Activated naive CD4-positive, alpha-beta T cell treated with anti-CD3 and anti-CD28 coated beads, Interleukin-2, amount 50 U/mL, for 24 hours (primary cell): ENCODE measurements at regions not wholly inside any gene's neighbourhood (a gene's known extent, or its start where the extent isn't known, plus 50 kb on each side); places are given as distances from the start of the nearest gene placed in this dataset.

Experiments
- H3K27ac Mint-ChIP-seq: one replicate; pipeline ENCODE4 v1.8.0; 2021; ENCODE audit warnings: mild to moderate bottlenecking, mixed read lengths
- H3K27me3 Mint-ChIP-seq: one replicate; pipeline ENCODE4 v1.8.0; 2021; ENCODE audit warnings: mixed read lengths
- H3K36me3 Mint-ChIP-seq: one replicate; pipeline ENCODE4 v1.8.0; 2021; ENCODE audit warnings: mixed read lengths
- H3K4me1 Mint-ChIP-seq: one replicate; pipeline ENCODE4 v1.8.0; 2021; ENCODE audit warnings: mixed read lengths
- H3K4me3 Mint-ChIP-seq: one replicate; pipeline ENCODE4 v1.8.0; 2021; ENCODE audit warnings: mild to moderate bottlenecking, mixed read lengths
- H3K9me3 Mint-ChIP-seq: one replicate; pipeline ENCODE4 v1.8.0; 2021; ENCODE audit warnings: mixed read lengths

DNA sequence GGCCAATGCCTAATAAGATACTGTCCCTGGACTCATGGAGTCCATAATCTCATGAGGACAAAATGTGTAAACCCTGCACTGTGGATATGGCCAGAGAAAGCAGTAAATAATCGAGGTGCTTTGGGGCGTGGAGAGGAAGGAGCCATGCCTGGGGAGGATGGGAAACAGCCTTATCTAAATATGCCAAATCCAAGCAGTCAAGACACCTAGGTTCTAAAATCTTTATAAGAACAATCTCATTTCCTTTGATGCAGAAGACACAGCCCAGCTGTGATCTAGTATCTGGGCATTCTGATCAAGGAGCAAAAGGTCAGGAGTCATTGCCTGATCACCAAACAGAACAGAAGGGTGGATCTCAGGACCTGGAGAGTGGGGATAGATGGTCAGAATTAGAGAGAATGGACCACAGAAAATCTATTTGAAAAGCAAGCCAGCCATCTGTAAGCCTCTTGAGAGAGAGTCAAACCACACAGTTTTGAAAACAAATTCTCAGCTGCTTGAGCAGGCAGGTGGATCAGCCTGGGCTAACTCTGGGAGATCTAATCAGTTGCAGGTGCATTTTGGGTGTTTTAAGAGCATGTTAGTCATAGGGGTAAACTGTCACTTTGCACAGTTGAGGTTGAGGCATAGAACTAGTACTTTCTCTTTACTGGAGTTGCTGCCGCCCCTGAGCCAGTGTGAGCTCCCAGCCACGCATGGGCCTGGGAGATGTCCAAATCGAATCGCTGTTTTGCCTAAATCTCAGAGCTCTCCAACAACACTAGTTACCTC lies 130.8 kb upstream of the TNFAIP3 start:
- H3K4me3 Mint-ChIP-seq: no peak overlapping the region
- H3K9me3 Mint-ChIP-seq: no peaks in the 10 kb centered on the region
- H3K4me1 Mint-ChIP-seq: peaks cover 26% of the 10 kb centered on the region
- peaks cover 2% of the 10 kb centered on the region for H3K27me3 Mint-ChIP-seq
- H3K36me3 Mint-ChIP-seq: no peaks in the 10 kb centered on the region
- H3K27ac Mint-ChIP-seq: no peak overlapping the region

DNA sequence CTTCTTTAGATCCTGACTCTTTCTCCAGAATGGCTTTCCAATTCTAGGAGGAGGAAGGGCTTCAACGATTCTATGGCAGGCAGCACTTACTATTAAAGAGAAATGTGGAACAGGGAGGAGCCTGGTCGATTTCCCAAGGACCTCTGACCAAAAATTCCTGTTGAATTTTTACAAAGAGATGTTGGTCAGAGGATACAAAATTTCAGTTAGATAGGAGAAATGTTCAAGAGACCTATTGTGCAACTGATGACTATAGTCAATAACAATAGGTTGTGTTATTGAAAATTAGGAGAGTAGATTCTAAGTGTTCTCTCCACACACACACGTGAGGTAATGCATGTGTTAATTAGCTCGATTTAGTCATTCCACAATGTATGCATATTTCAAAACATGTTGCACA lies 130.1 kb upstream of the TNFAIP3 start:
- no peaks in the 10 kb centered on the region for H3K36me3 Mint-ChIP-seq
- no peak overlapping the region for H3K27ac Mint-ChIP-seq
- no peak overlapping the region for H3K4me3 Mint-ChIP-seq
- H3K4me1 Mint-ChIP-seq: peaks cover 26% of the 10 kb centered on the region
- no peaks in the 10 kb centered on the region for H3K9me3 Mint-ChIP-seq
- H3K27me3 Mint-ChIP-seq: peaks cover 2% of the 10 kb centered on the region

DNA sequence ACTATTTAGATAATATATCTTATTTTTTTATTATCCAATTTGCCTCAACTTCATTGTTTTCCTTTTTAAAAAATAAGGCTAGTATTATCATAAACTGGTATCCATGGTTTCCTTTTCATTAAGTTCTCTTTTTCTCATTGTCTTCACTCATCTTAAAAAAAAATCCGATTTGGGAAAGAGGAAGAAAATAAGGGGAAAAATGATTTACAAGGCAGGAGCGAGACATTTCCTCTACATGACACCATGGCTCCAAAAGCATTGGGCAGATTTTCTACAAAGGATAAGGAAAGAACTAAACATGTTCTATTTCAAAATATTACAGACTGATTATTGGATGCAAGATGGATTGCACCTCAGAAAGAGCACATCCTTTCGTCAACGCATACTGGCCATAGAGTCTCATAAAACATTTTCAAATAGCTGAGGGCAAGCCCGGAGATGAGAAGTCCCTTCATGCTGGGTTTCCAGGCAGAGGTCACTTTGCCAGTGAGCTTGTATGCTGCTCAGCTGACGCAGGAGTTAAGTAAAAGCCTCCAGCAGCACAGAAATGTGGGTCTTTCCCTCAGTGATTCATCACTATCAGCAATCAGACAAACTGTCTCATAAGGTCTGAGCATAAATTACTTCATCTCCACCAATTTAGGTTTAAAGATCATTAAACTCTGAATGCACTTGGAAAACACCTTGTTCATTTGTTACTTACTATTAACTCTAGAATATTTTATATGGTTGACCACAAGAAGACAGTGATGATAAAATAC lies 129.0 kb upstream of the TNFAIP3 start:
- peaks cover 2% of the 10 kb centered on the region for H3K27me3 Mint-ChIP-seq
- no peak overlapping the region for H3K27ac Mint-ChIP-seq
- no peaks in the 10 kb centered on the region for H3K36me3 Mint-ChIP-seq
- H3K4me1 Mint-ChIP-seq: peaks cover 26% of the 10 kb centered on the region
- no peaks in the 10 kb centered on the region for H3K9me3 Mint-ChIP-seq
- H3K4me3 Mint-ChIP-seq: no peak overlapping the region

DNA sequence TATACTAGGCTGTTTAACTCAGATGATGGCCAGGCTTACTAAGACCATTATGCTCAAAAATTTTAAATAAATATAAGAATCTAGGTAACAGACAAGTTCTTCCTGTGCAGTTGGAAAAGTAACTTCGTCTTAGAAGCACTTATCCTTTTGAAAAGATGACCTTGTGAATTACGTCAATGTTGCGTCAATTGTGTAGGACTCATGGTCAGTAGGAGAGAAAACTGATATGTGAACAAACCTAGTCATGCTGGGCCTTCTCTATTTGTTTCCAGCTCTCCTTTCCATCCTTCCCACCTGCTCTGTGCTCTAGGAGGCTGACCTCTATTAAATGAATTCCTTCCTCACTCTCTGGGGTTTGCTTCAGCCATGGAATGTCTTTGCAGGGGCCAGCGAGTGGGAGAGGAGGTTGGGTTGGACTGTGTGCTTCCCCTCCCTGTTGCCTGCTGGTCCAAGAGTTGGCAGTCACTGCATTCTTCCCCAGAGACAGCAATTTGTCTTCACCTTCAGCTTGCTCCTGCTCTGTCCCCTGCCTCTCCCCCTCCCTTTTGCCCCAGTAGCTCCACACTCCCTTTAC lies 128.0 kb upstream of the TNFAIP3 start:
- H3K36me3 Mint-ChIP-seq: no peaks in the 10 kb centered on the region
- no peak overlapping the region for H3K4me3 Mint-ChIP-seq
- H3K9me3 Mint-ChIP-seq: no peaks in the 10 kb centered on the region
- peaks cover 2% of the 10 kb centered on the region for H3K27me3 Mint-ChIP-seq
- peaks cover 26% of the 10 kb centered on the region for H3K4me1 Mint-ChIP-seq
- H3K27ac Mint-ChIP-seq: no peak overlapping the region

DNA sequence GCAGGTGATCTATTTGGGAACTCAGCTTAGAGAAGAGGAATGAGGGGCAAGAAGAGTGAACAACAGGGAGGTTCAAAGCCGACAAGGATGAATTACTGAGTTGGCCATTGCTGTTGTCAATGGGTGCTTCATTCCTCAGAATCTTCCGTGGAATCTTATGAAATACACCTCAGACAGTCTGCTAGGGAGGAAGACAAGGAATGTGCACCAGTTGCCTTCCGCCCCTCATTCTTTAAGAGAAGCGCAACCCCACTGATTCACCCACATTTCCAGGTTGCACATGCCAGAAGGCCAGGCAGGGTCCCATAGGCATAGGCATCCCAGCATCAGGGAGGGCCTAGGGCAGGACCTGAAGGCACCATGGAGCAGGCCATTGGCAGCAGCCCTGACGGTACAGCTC lies 127.5 kb upstream of the TNFAIP3 start:
- Mint-ChIP-seq H3K27ac (no peak overlapping the region), H3K9me3 (no peaks in the 10 kb centered on the region), H3K36me3 (no peaks in the 10 kb centered on the region), H3K4me3 (no peak overlapping the region), H3K27me3 (peaks cover 2% of the 10 kb centered on the region), H3K4me1 (peaks cover 26% of the 10 kb centered on the region)

DNA sequence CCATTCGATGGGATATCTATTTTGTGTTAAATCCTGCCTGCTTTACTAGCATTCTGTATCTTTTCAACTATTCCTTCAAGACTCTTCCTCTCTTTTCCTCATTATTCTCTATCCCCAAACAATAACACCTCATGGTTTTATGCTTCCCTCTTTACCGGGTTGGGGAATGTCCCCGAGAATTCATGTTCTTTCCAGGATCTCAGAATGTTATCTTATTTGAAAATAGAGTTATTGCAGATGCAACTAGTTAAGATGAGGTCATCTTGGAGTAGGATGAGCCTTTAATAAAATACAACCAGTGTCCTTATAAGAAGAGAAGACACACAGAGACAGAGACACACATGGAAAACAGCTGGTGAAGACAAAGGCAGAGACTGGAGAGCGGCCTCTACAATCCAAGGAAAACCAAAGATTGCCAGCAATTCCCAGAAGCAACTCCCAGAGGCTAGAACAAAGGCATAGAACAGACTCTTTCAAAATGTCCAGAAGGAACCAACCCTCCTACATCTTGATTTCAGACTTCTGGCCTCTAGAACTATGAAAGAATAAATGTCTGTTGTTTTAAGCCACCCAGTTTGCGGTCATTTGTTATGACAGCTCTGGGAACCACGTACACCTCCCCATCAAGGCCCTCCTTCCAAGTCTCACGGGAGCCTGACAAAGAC lies 126.8 kb upstream of the TNFAIP3 start:
- Mint-ChIP-seq H3K9me3 (no peaks in the 10 kb centered on the region), H3K36me3 (no peaks in the 10 kb centered on the region), H3K27ac (no peak overlapping the region), H3K4me3 (no peak overlapping the region), H3K27me3 (peaks cover 2% of the 10 kb centered on the region), H3K4me1 (peaks cover 27% of the 10 kb centered on the region)

DNA sequence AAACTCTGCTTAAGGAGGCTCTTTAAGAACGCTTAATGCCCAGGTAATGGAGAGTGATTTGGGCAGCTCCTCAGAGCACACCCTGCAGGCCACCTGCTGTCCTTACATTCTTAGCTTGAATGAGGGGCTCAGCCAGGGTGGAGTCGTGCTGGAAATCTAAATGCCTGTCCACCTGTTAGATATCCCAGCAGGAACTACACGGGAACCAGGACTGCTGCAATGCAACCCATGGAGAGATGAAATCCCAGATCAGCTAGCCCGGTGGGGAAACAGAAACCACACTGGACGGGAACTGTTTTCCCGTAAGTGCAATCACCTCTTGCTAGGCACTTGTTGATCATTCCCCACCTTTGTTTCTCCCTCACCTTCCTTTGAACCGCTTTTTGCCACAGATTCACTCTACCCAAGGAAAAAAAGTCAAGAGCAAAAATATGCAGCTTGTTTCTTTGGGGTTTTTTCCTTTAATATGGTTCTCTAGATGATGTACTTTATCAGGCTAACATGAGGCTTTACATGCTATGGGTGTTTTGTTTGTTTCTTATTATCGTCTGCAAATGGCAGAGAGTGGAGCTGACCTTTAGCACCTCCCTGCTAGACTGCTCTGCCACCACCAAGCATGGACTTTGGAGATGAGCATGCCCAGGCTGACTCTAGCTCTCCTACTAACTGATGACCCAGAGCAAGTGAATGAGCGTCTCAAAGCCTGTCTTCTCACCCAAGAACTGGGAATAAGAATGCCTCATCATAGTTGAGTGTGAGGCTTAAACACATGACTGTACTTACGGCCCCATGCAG lies 125.9 kb upstream of the TNFAIP3 start:
- Mint-ChIP-seq H3K27ac (no peak overlapping the region), H3K27me3 (peaks cover 2% of the 10 kb centered on the region), H3K4me3 (no peak overlapping the region), H3K36me3 (no peaks in the 10 kb centered on the region), H3K9me3 (no peaks in the 10 kb centered on the region), H3K4me1 (peaks cover 26% of the 10 kb centered on the region)

DNA sequence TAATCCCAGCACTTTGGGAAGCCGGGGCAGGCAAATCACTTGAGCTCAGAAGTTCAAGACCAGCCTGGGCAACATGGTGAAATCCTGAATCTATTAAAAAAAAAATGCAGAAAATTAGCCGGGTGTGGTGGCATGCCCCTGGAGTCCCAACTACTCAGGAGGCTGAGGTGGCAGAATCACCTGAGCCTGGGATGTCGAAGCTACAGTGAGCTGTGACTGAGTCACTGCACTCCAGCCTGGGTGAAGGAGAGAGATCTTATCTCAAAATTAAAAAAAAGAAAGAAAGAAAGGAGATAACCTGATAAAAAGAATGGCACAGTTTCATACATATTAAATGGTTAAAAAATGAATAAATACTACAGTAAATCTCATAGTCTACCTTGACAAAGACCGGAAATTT lies 123.6 kb upstream of the TNFAIP3 start:
- Mint-ChIP-seq H3K27me3 (peaks cover 2% of the 10 kb centered on the region), H3K4me1 (peaks cover 10% of the 10 kb centered on the region), H3K36me3 (no peaks in the 10 kb centered on the region), H3K9me3 (no peaks in the 10 kb centered on the region), H3K4me3 (no peak overlapping the region), H3K27ac (no peak overlapping the region)

DNA sequence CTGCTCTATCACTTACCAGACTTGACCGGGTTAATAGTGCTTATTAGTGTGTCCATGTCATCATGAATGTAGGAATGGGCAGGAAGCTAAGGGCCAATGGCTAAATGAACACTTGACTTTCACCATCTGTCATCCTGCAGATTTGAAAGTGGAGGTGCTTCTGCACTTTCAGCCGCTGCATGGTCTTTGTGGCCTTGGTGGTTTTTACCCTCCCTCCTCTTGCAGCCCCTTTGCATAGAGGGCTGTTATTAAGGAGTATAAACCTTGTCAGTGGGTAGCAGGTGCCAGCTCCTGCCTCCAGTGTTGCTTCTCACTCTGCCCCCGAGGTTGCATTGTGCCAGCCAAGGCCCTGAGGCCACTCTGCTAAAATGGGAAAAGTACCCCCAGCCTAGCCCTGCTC lies 122.2 kb upstream of the TNFAIP3 start:
- H3K4me3 Mint-ChIP-seq: no peak overlapping the region
- peaks cover 10% of the 10 kb centered on the region for H3K4me1 Mint-ChIP-seq
- no peaks in the 10 kb centered on the region for H3K9me3 Mint-ChIP-seq
- no peaks in the 10 kb centered on the region for H3K36me3 Mint-ChIP-seq
- H3K27me3 Mint-ChIP-seq: no peaks in the 10 kb centered on the region
- H3K27ac Mint-ChIP-seq: no peak overlapping the region

DNA sequence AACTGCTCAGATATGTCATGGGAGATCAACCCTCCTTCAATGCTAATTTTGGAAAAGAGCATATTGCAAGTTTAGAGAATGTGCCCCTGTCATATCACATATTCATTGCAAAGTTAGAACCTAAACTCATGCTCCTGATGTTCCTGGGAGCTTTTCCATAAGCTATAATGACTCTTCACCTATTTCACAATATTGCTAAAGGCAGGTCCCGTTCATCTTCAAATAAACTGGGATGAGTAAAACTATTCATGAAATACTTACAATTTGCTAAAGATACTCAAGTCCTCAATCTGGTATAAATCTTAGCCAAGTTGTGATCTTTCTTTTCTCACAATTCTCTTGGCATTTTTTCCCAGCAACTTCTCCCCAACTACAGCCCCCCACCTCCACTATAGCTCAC lies 121.7 kb upstream of the TNFAIP3 start:
- no peaks in the 10 kb centered on the region for H3K9me3 Mint-ChIP-seq
- H3K27me3 Mint-ChIP-seq: no peaks in the 10 kb centered on the region
- H3K4me3 Mint-ChIP-seq: no peak overlapping the region
- no peak overlapping the region for H3K27ac Mint-ChIP-seq
- no peaks in the 10 kb centered on the region for H3K36me3 Mint-ChIP-seq
- H3K4me1 Mint-ChIP-seq: peaks cover 10% of the 10 kb centered on the region

DNA sequence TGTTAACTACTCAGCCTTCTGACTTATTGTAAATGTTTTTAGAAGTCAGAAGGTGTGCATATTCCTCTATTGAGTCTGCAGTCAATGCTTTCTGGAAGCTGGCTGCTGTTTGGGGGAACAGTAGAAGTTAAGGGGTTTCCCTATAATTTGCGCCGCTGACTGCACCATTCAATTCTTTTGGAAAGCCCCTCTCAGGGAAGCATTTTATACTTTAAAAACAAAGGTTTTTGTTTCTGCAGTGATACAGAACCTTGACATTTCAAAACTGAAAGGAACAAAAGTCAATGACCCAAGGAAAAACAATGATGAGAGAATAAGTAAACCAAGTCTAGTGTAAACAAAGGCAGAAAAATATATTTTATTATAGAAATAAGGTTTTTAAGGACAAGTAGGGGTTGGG lies 120.8 kb upstream of the TNFAIP3 start:
- no peaks in the 10 kb centered on the region for H3K27me3 Mint-ChIP-seq
- no peaks in the 10 kb centered on the region for H3K36me3 Mint-ChIP-seq
- H3K4me1 Mint-ChIP-seq: peaks cover 10% of the 10 kb centered on the region
- peak overlapping the region; percentile 13 for H3K27ac Mint-ChIP-seq
- no peaks in the 10 kb centered on the region for H3K9me3 Mint-ChIP-seq
- no peak overlapping the region for H3K4me3 Mint-ChIP-seq

DNA sequence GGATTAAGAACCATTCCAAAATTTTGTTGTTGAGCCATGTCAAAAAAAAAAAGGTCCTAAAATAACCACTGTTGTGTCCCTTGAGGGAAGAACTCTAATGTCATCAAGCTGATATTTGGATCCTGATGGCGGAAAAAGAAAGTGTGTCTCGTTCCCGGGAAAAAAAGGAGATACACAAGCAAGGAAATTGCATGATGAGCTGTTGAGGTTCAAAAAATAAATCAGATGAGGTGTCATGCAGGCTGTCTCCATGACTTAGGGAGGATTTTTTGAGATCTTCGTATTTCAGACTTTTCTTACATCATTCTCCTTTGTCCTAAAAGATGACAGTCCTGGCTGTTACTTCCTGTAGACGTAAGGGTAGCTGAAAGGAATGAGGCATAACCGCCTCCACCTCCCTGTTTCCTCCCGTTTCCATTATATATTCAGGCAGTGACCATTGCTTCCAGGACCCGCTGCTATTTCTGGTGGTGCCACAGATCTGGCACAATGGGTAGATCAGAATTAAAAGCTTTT lies 117.3 kb upstream of the TNFAIP3 start:
- Mint-ChIP-seq H3K27ac (no peak overlapping the region), H3K9me3 (no peaks in the 10 kb centered on the region), H3K4me1 (peaks cover 10% of the 10 kb centered on the region), H3K4me3 (no peak overlapping the region), H3K27me3 (no peaks in the 10 kb centered on the region), H3K36me3 (no peaks in the 10 kb centered on the region)

DNA sequence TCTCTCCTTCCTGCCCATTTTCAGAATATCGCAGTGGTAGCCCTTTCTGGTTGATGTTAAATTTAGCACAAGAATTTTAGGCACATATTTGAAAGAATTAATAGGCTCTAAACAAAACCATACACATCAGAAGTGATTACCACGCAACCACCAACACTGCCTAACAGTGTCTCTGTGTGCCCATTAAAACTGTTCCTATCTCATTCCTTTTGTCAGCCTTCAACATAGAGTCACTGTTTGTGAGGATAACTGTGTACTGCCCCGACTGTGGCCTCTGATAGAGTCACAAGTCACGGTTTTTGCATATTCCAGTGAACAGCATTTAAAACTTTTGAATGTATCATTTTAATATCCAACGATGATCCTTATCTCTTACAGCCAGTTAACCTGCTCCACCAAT lies 116.8 kb upstream of the TNFAIP3 start:
- Mint-ChIP-seq H3K27ac (no peak overlapping the region), H3K4me1 (peaks cover 9% of the 10 kb centered on the region), H3K36me3 (no peaks in the 10 kb centered on the region), H3K4me3 (no peak overlapping the region), H3K27me3 (no peaks in the 10 kb centered on the region), H3K9me3 (no peaks in the 10 kb centered on the region)

DNA sequence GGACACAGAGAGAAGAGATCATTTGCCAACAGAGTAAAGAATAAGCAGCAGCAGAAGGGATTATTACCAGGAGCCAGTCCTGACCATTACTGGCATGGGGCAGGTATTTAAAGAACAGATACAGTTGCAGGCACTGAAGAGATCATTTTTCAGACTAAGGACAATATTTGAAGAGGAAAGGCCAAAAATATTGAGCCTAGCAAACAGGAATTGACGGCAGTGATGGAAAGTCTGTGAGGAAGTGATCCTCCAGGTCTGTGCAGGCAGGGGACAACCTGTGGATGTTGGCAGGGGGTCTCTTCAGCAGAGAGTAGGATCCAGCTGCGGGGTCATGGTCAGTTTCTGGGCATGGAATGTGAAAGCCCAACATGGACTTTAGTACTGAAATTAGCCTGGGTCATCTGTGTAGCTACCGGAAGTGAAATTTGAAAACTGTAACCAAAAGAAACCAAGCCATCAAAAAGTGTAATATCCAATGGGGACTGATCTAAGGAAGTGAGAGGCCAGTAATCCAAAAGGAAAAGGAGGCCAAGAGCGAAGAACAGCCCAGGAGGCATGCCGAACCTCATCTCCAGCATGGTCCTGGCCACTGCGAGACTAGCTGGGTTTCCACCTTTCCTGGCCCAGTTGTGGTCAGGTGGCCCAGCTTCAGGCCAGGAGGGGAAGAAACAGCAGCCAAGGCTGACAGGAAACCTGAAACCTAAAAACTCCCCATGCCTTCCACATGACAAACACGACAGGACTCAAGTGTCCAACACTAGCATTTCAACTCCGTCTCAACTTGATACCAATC lies 115.1 kb upstream of the TNFAIP3 start:
- no peaks in the 10 kb centered on the region for H3K27me3 Mint-ChIP-seq
- H3K36me3 Mint-ChIP-seq: no peaks in the 10 kb centered on the region
- peak overlapping the region; percentile 9 for H3K27ac Mint-ChIP-seq
- no peaks in the 10 kb centered on the region for H3K9me3 Mint-ChIP-seq
- no peaks in the 10 kb centered on the region for H3K4me1 Mint-ChIP-seq
- no peak overlapping the region for H3K4me3 Mint-ChIP-seq
